GM12878 (cell line): ENCODE measurements at regions not wholly inside any gene's neighbourhood (a gene's known extent, or its start where the extent isn't known, plus 50 kb on each side); places are given as distances from the start of the nearest gene placed in this dataset.

Experiments
- EGR1 ChIP-seq, 2 experiments: IDR thresholded peaks; 1 replicate in 1 of 2; 2 replicates in 1 of 2; pipeline ENCODE4 v1.6.1; 2011 to 2012; ENCODE audit warnings: low read depth in 2 of 2, low read length in 2 of 2, borderline replicate concordance in 1 of 2, mild to moderate bottlenecking in 1 of 2, moderate library complexity in 1 of 2
- GABPA ChIP-seq: IDR thresholded peaks from 2 replicates; pipeline ENCODE4 v1.6.1; 2014; ENCODE audit warnings: antibody characterized with exemption, low read depth, mild to moderate bottlenecking, inconsistent platforms
- POLR2A ChIP-seq: IDR thresholded peaks from 2 replicates; pipeline ENCODE4 v1.6.1; 2011; ENCODE audit warnings: low read depth, mild to moderate bottlenecking, low read length
- POLR2AphosphoS2 ChIP-seq: IDR thresholded peaks from 2 replicates; pipeline ENCODE4 v1.6.1; 2011; ENCODE audit warnings: low read depth, mild to moderate bottlenecking, low read length, improper control_type of control experiment, moderate library complexity
- POLR2AphosphoS5 ChIP-seq: IDR thresholded peaks from 2 replicates; pipeline ENCODE4 v1.6.1; 2011; ENCODE audit warnings: mild to moderate bottlenecking, low read length, inconsistent platforms
- SMC3 ChIP-seq: IDR thresholded peaks from 2 replicates; pipeline ENCODE4 v1.6.1; 2011; ENCODE audit warnings: low read length, improper control_type of control experiment, borderline replicate concordance
- ZNF274 ChIP-seq: IDR thresholded peaks from one replicate; pipeline ENCODE4 v1.8.0; 2011; ENCODE audit not compliant: insufficient read length, insufficient read depth
- TF ChIP-seq, protein P1 (sequence below): IDR thresholded peaks from 2 replicates; pipeline ENCODE4 v1.6.1; 2012; ENCODE audit warnings: low read length, inconsistent platforms

DNA sequence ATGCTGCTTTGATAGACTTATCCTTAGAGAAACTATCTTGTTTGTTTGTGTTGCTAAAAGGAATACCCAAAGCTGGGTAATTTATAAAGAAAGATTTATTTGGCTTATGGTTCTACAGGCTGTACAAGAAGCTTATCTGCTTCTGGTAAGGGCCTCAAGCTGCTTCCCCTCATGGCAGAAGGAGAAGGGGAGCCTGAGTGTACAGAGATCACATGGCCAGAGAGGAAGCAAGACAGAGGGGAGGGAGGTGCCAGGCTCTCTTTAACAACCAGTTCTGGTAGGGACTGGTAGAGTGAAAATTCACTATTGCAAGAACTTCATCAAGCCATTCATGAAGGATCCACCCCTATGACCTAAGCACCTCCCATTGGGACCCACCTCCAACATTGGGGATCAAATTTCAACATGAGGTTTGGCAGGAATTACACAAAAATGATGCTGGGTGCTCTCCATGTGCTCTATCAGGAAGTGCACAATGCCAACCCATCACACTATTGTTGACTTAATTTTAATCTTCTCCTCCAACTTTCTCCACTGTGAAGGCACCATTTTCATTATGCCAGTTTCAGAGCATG, 115.1 kb upstream of the SHB start:
- TF ChIP-seq POLR2AphosphoS5 (no peak), GABPA (no peak), EGR1 (IDR thresholded peaks at IDR 0.05; ENCODE audit: borderline replicate concordance in 1 of 2, low read depth in 2 of 2, low read length in 2 of 2) (no peak), POLR2AphosphoS2 (no peak), SMC3 (no peak), POLR2A (no peak), ZNF274 (no peak)
- TF ChIP-seq, protein P1, sequence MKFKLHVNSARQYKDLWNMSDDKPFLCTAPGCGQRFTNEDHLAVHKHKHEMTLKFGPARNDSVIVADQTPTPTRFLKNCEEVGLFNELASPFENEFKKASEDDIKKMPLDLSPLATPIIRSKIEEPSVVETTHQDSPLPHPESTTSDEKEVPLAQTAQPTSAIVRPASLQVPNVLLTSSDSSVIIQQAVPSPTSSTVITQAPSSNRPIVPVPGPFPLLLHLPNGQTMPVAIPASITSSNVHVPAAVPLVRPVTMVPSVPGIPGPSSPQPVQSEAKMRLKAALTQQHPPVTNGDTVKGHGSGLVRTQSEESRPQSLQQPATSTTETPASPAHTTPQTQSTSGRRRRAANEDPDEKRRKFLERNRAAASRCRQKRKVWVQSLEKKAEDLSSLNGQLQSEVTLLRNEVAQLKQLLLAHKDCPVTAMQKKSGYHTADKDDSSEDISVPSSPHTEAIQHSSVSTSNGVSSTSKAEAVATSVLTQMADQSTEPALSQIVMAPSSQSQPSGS = no peak
